ENCODE measurements at regions not wholly inside any gene's neighbourhood (a gene's known extent, or its start where the extent isn't known, plus 50 kb on each side); places are given as distances from the start of the nearest gene placed in this dataset.

- WGBS, result 75% methylated on average over 3 of the region's 3 CpGs
- Histone ChIP-seq H3K27ac (replicated peaks in 1 of 4) (no peak overlapping the region), H3K36me3 (no peaks in the 10 kb centered on the region), H3K27me3 (no peaks in the 10 kb centered on the region), H3K9me3 (no peaks in the 10 kb centered on the region), H3K4me1 (peaks cover 0 to 4% (median 0%) of the 10 kb centered on the region in 4 donors), H3K4me3 (no peak overlapping the region)
- no peak for TF ChIP-seq EP300 (IDR thresholded peaks at IDR 0.05)
- no peak for TF ChIP-seq POLR2A (IDR thresholded peaks at IDR 0.05; ENCODE audit: low read depth)
- no peak for TF ChIP-seq CTCF (IDR thresholded peaks at IDR 0.05)
- TF ChIP-seq POLR2AphosphoS5 (IDR thresholded peaks at IDR 0.05), result no peak
- intact Hi-C loops (cut with DNase I), result no loop called here
- no peak for DNase-seq (ENCODE audit: extremely low spot score)
Measured at GRCh38 chr18:31245820-31246219, 72.1 kb upstream of the DSG1 start.

GRCh38 chr18:31246460-31246859, 71.5 kb upstream of the DSG1 start:
- no peak overlapping the region for H3K4me3 ChIP-seq
- no peaks in the 10 kb centered on the region for H3K27me3 ChIP-seq
- no peaks in the 10 kb centered on the region for H3K9me3 ChIP-seq
- intact Hi-C loops (cut with DNase I), result no loop called here
- no peak for TF ChIP-seq EP300 (IDR thresholded peaks at IDR 0.05)
- no peak for TF ChIP-seq POLR2A (IDR thresholded peaks at IDR 0.05; ENCODE audit: low read depth)
- TF ChIP-seq POLR2AphosphoS5 (IDR thresholded peaks at IDR 0.05), result no peak
- no peak for TF ChIP-seq CTCF (IDR thresholded peaks at IDR 0.05)
- 63% methylated on average over 2 of the region's 2 CpGs for WGBS
- DNase-seq (ENCODE audit: extremely low spot score), result no peak
- no peak overlapping the region for H3K27ac ChIP-seq (replicated peaks in 1 of 4)
- H3K36me3 ChIP-seq, result no peaks in the 10 kb centered on the region
- H3K4me1 ChIP-seq, result peaks cover 0 to 4% (median 0%) of the 10 kb centered on the region in 4 donors

- Histone ChIP-seq H3K36me3 (no peaks in the 10 kb centered on the region), H3K27ac (replicated peaks in 1 of 4) (no peak overlapping the region), H3K9me3 (no peaks in the 10 kb centered on the region), H3K27me3 (no peaks in the 10 kb centered on the region), H3K4me3 (no peak overlapping the region), H3K4me1 (peaks cover 0 to 4% (median 0%) of the 10 kb centered on the region in 4 donors)
- intact Hi-C loops (cut with DNase I), result no loop called here
- TF ChIP-seq CTCF (IDR thresholded peaks at IDR 0.05) (no peak), POLR2A (IDR thresholded peaks at IDR 0.05; ENCODE audit: low read depth) (no peak), POLR2AphosphoS5 (IDR thresholded peaks at IDR 0.05) (no peak), EP300 (IDR thresholded peaks at IDR 0.05) (no peak)
- WGBS, result 54% methylated on average over 6 of the region's 6 CpGs
- DNase-seq (ENCODE audit: extremely low spot score), result no peak
Measured at GRCh38 chr18:31247574-31248199, 70.3 kb upstream of the DSG1 start.

- Histone ChIP-seq H3K4me3 (no peak overlapping the region), H3K36me3 (no peaks in the 10 kb centered on the region), H3K4me1 (no peaks in the 10 kb centered on the region), H3K9me3 (no peaks in the 10 kb centered on the region), H3K27me3 (no peaks in the 10 kb centered on the region), H3K27ac (replicated peaks in 1 of 4) (no peak overlapping the region)
- WGBS, result 85% methylated on average over 6 of the region's 6 CpGs
- intact Hi-C loops (cut with DNase I), result no loop called here
- no peak for DNase-seq (ENCODE audit: extremely low spot score)
- TF ChIP-seq POLR2AphosphoS5 (IDR thresholded peaks at IDR 0.05), result no peak
- no peak for TF ChIP-seq CTCF (IDR thresholded peaks at IDR 0.05)
- TF ChIP-seq EP300 (IDR thresholded peaks at IDR 0.05), result no peak
- TF ChIP-seq POLR2A (IDR thresholded peaks at IDR 0.05; ENCODE audit: low read depth), result no peak
Measured at GRCh38 chr18:31248783-31249521, 69.0 kb upstream of the DSG1 start.

Measured in esophagus muscularis mucosa (tissue), 4 donors.